Stomach smooth muscle (tissue), 2 donors: ENCODE measurements at regions not wholly inside any gene's neighbourhood (a gene's known extent, or its start where the extent isn't known, plus 50 kb on each side); places are given as distances from the start of the nearest gene placed in this dataset.

Experiments used
- H3K27ac ChIP-seq: one replicate; pipeline ENCODE4 v1.7.0; 2013; ENCODE audit warnings: mild to moderate bottlenecking, low read length, inconsistent platforms
- H3K27me3 ChIP-seq, 2 donors: one replicate each; pipeline ENCODE4 v1.7.0; 2013; ENCODE audit warnings: low read length in 2 of 2; ENCODE audit not compliant: insufficient read depth in 2 of 2, control insufficient read depth in 1 of 2
- H3K36me3 ChIP-seq, 2 donors: one replicate each; pipeline ENCODE4 v1.7.0; 2013; ENCODE audit warnings: low read length in 2 of 2; ENCODE audit not compliant: control insufficient read depth in 2 of 2, insufficient read depth in 2 of 2
- H3K4me1 ChIP-seq: one replicate; pipeline ENCODE4 v1.7.0; 2013; ENCODE audit warnings: low read length; ENCODE audit not compliant: control insufficient read depth, insufficient read depth
- H3K4me3 ChIP-seq, 2 donors: one replicate each; pipeline ENCODE4 v1.7.0; 2013; ENCODE audit warnings: low read length in 2 of 2
- H3K9ac ChIP-seq, 2 donors: one replicate each; pipeline ENCODE4 v1.7.0; 2013; ENCODE audit warnings: low read length in 2 of 2, mild to moderate bottlenecking in 1 of 2
- H3K9me3 ChIP-seq, 2 donors: one replicate each; pipeline ENCODE4 v1.7.0; 2013; ENCODE audit warnings: low read length in 2 of 2; ENCODE audit not compliant: control insufficient read depth in 2 of 2
- donor health status: healthy.
- donor health status: Pancreatic carcinoma.

GRCh38 chr12:41784957-41785356 is 359.7 kb downstream of the GXYLT1 start:
- Histone ChIP-seq H3K9me3 (no peaks in the 10 kb centered on the region), H3K4me1 (no peaks in the 10 kb centered on the region), H3K4me3 (no peak overlapping the region), H3K27ac (no peak overlapping the region), H3K36me3 (no peaks in the 10 kb centered on the region), H3K9ac (no peak overlapping the region), H3K27me3 (no peaks in the 10 kb centered on the region)

- no peak overlapping the region for H3K4me3 ChIP-seq
- no peaks in the 10 kb centered on the region for H3K4me1 ChIP-seq
- no peaks in the 10 kb centered on the region for H3K36me3 ChIP-seq
- H3K27ac ChIP-seq = no peak overlapping the region
- H3K9me3 ChIP-seq = no peaks in the 10 kb centered on the region
- no peak overlapping the region for H3K9ac ChIP-seq
- H3K27me3 ChIP-seq = no peaks in the 10 kb centered on the region
Observed at GRCh38 chr12:41778934-41779333, 365.7 kb downstream of the GXYLT1 start.

- H3K27ac ChIP-seq = no peak overlapping the region
- no peaks in the 10 kb centered on the region for H3K36me3 ChIP-seq
- H3K4me3 ChIP-seq = no peak overlapping the region
- no peaks in the 10 kb centered on the region for H3K27me3 ChIP-seq
- H3K9me3 ChIP-seq = peaks cover 0 to 3% of the 10 kb centered on the region in 2 donors
- no peak overlapping the region for H3K9ac ChIP-seq
- H3K4me1 ChIP-seq = no peaks in the 10 kb centered on the region
Observed at GRCh38 chr12:41777064-41777790, 367.4 kb downstream of the GXYLT1 start.

GRCh38 chr12:41772478-41772877 is 372.2 kb downstream of the GXYLT1 start:
- H3K36me3 ChIP-seq = no peaks in the 10 kb centered on the region

GRCh38 chr12:41769810-41770209 is 374.9 kb downstream of the GXYLT1 start:
- no peaks in the 10 kb centered on the region for H3K36me3 ChIP-seq
- no peak overlapping the region for H3K27ac ChIP-seq
- H3K4me3 ChIP-seq = no peak overlapping the region
- H3K9me3 ChIP-seq = peaks cover 0 to 3% of the 10 kb centered on the region in 2 donors
- H3K4me1 ChIP-seq = no peaks in the 10 kb centered on the region
- no peaks in the 10 kb centered on the region for H3K27me3 ChIP-seq
- no peak overlapping the region for H3K9ac ChIP-seq

More at GRCh38 chr12:41772478-41772877, 372.2 kb downstream of the GXYLT1 start:
- Histone ChIP-seq H3K4me3 (no peak overlapping the region), H3K9ac (no peak overlapping the region), H3K4me1 (no peaks in the 10 kb centered on the region), H3K27ac (no peak overlapping the region), H3K9me3 (peaks cover 0 to 3% of the 10 kb centered on the region in 2 donors), H3K27me3 (no peaks in the 10 kb centered on the region)

GRCh38 chr12:41768456-41768855 is 376.2 kb downstream of the GXYLT1 start:
- H3K4me3 ChIP-seq = no peak overlapping the region
- H3K36me3 ChIP-seq = no peaks in the 10 kb centered on the region
- H3K4me1 ChIP-seq = no peaks in the 10 kb centered on the region
- peaks cover 0 to 3% of the 10 kb centered on the region in 2 donors for H3K9me3 ChIP-seq
- no peak overlapping the region for H3K27ac ChIP-seq
- no peak overlapping the region for H3K9ac ChIP-seq
- no peaks in the 10 kb centered on the region for H3K27me3 ChIP-seq

GRCh38 chr12:41762691-41763090 is 382.0 kb downstream of the GXYLT1 start:
- Histone ChIP-seq H3K36me3 (no peaks in the 10 kb centered on the region), H3K4me3 (no peak overlapping the region), H3K4me1 (no peaks in the 10 kb centered on the region), H3K27me3 (no peaks in the 10 kb centered on the region), H3K9me3 (no peaks in the 10 kb centered on the region), H3K9ac (no peak overlapping the region), H3K27ac (no peak overlapping the region)

GRCh38 chr12:41745593-41745992 is 399.1 kb downstream of the GXYLT1 start:
- Histone ChIP-seq H3K9me3 (no peaks in the 10 kb centered on the region), H3K36me3 (no peaks in the 10 kb centered on the region), H3K4me1 (no peaks in the 10 kb centered on the region), H3K4me3 (no peak overlapping the region), H3K27ac (no peak overlapping the region), H3K27me3 (no peaks in the 10 kb centered on the region), H3K9ac (no peak overlapping the region)

GRCh38 chr12:41743835-41744234 is 400.8 kb downstream of the GXYLT1 start:
- Histone ChIP-seq H3K27ac (no peak overlapping the region), H3K36me3 (no peaks in the 10 kb centered on the region), H3K9me3 (no peaks in the 10 kb centered on the region), H3K4me1 (no peaks in the 10 kb centered on the region), H3K9ac (no peak overlapping the region), H3K27me3 (no peaks in the 10 kb centered on the region), H3K4me3 (no peak overlapping the region)

- no peak overlapping the region for H3K4me3 ChIP-seq
- no peak overlapping the region for H3K9ac ChIP-seq
- no peaks in the 10 kb centered on the region for H3K4me1 ChIP-seq
- no peaks in the 10 kb centered on the region for H3K9me3 ChIP-seq
- H3K36me3 ChIP-seq = no peaks in the 10 kb centered on the region
- no peak overlapping the region for H3K27ac ChIP-seq
- H3K27me3 ChIP-seq = no peaks in the 10 kb centered on the region
Observed at GRCh38 chr12:41739066-41739465, 405.6 kb downstream of the GXYLT1 start.

- H3K4me1 ChIP-seq = no peaks in the 10 kb centered on the region
- H3K27me3 ChIP-seq = no peaks in the 10 kb centered on the region
- no peaks in the 10 kb centered on the region for H3K9me3 ChIP-seq
- H3K4me3 ChIP-seq = no peak overlapping the region
- no peak overlapping the region for H3K27ac ChIP-seq
- H3K36me3 ChIP-seq = no peaks in the 10 kb centered on the region
- H3K9ac ChIP-seq = no peak overlapping the region
Observed at GRCh38 chr12:41737423-41737822, 407.3 kb downstream of the GXYLT1 start.
